ENCODE measurements at regions not wholly inside any gene's neighbourhood (a gene's known extent, or its start where the extent isn't known, plus 50 kb on each side); places are given as distances from the start of the nearest gene placed in this dataset.
"Not testable (repeated sequence)": the region's sequence is repeated elsewhere in the genome, so short reads cannot be mapped to it uniquely, and the experiment has no call there.

- no peak for DNase-seq (ENCODE audit: low read depth, low spot score)
- H3K27ac ChIP-seq = no peak overlapping the region
Observed at GRCh38 chr12:92062539-92063493, 82.8 kb downstream of the BTG1 start.

- no peak for DNase-seq (ENCODE audit: low read depth, low spot score)
- no peak overlapping the region for H3K27ac ChIP-seq
Observed at GRCh38 chr12:92061061-92061460, 84.6 kb downstream of the BTG1 start.

GRCh38 chr12:92059960-92060359 lies 85.7 kb downstream of the BTG1 start:
- no peak for DNase-seq (ENCODE audit: low read depth, low spot score)
- peak overlapping the region; percentile 60 for H3K27ac ChIP-seq

- peak overlapping the region; percentile 20 for H3K27ac ChIP-seq
- DNase-seq (ENCODE audit: low read depth, low spot score) = no peak
Observed at GRCh38 chr12:92058664-92059063, 87.0 kb downstream of the BTG1 start.

GRCh38 chr12:92056756-92057155 lies 88.9 kb downstream of the BTG1 start:
- H3K27ac ChIP-seq; DNase-seq (ENCODE audit: low read depth, low spot score): not testable (repeated sequence)

- H3K27ac ChIP-seq = peak overlapping the region; percentile 54
Observed at GRCh38 chr12:92056290-92056689, 89.4 kb downstream of the BTG1 start.

GRCh38 chr12:92055877-92056276 lies 89.8 kb downstream of the BTG1 start:
- peak; percentile 89 for DNase-seq (ENCODE audit: low read depth, low spot score)
- H3K27ac ChIP-seq = peak overlapping the region; percentile 54

More at GRCh38 chr12:92056290-92056689, 89.4 kb downstream of the BTG1 start:
- no peak for DNase-seq (ENCODE audit: low read depth, low spot score)

- peak overlapping the region; percentile 19 for H3K27ac ChIP-seq
- no peak for DNase-seq (ENCODE audit: low read depth, low spot score)
Observed at GRCh38 chr12:92051441-92051840, 94.2 kb downstream of the BTG1 start.

GRCh38 chr12:92049403-92049802 lies 96.2 kb downstream of the BTG1 start:
- H3K27ac ChIP-seq = no peak overlapping the region
- no peak for DNase-seq (ENCODE audit: low read depth, low spot score)

- no peak overlapping the region for H3K27ac ChIP-seq
- DNase-seq (ENCODE audit: low read depth, low spot score) = no peak
Observed at GRCh38 chr12:92047393-92047826, 98.2 kb downstream of the BTG1 start.

GRCh38 chr12:92046557-92047392 lies 98.9 kb downstream of the BTG1 start:
- DNase-seq (ENCODE audit: low read depth, low spot score) = no peak
- no peak overlapping the region for H3K27ac ChIP-seq

GRCh38 chr12:92045852-92046251 lies 99.8 kb downstream of the BTG1 start:
- DNase-seq (ENCODE audit: low read depth, low spot score) = no peak
- no peak overlapping the region for H3K27ac ChIP-seq

- no peak overlapping the region for H3K27ac ChIP-seq
- no peak for DNase-seq (ENCODE audit: low read depth, low spot score)
Observed at GRCh38 chr12:92044435-92044834, 101.2 kb downstream of the BTG1 start.

- peak overlapping the region; percentile 80 for H3K27ac ChIP-seq
- DNase-seq (ENCODE audit: low read depth, low spot score) = no peak
Observed at GRCh38 chr12:92042791-92043531, 102.7 kb downstream of the BTG1 start.

- H3K27ac ChIP-seq = peak overlapping the region; percentile 80
- no peak for DNase-seq (ENCODE audit: low read depth, low spot score)
Observed at GRCh38 chr12:92041742-92042141, 103.9 kb downstream of the BTG1 start.

- H3K27ac ChIP-seq = no peak overlapping the region
Observed at GRCh38 chr12:92039046-92039445, 106.6 kb downstream of the BTG1 start.

GRCh38 chr12:92038476-92038875 lies 107.2 kb downstream of the BTG1 start:
- DNase-seq (ENCODE audit: low read depth, low spot score) = no peak

More at GRCh38 chr12:92039046-92039445, 106.6 kb downstream of the BTG1 start:
- no peak for DNase-seq (ENCODE audit: low read depth, low spot score)

GRCh38 chr12:92036771-92037453 lies 108.7 kb downstream of the BTG1 start:
- peak overlapping the region; percentile 12 for H3K27ac ChIP-seq
- DNase-seq (ENCODE audit: low read depth, low spot score) = no peak

More at GRCh38 chr12:92038476-92038875, 107.2 kb downstream of the BTG1 start:
- no peak overlapping the region for H3K27ac ChIP-seq

GRCh38 chr12:92036061-92036620 lies 109.5 kb downstream of the BTG1 start:
- no peak overlapping the region for H3K27ac ChIP-seq
- DNase-seq (ENCODE audit: low read depth, low spot score) = no peak
